H1 (cell line): ENCODE measurements at regions not wholly inside any gene's neighbourhood (a gene's known extent, or its start where the extent isn't known, plus 50 kb on each side); places are given as distances from the start of the nearest gene placed in this dataset.

ENCODE experiments used
- KDM1A ChIP-seq: fragments of 200-600, 300-600 bp; sonication (generic); IDR thresholded peaks from 2 replicates; pipeline ENCODE4 v1.7.1; 2016; ENCODE audit warnings: mild to moderate bottlenecking, low read length, borderline replicate concordance
- POLR2AphosphoS5 ChIP-seq: IDR thresholded peaks from 2 replicates; pipeline ENCODE4 v1.6.1; 2011; ENCODE audit warnings: low read depth, low read length
- TF ChIP-seq, protein P1 (sequence below), 3 experiments: IDR thresholded peaks; 1 replicate in 2 of 3; 2 replicates in 1 of 3; pipeline versions ENCODE4 v1.5.1 to v1.6.1; 2011; ENCODE audit warnings: low read length in 3 of 3, mild to moderate bottlenecking in 3 of 3, inconsistent platforms in 2 of 3, low read depth in 1 of 3, moderate library complexity in 1 of 3; ENCODE audit not compliant: insufficient read depth in 1 of 3; ENCODE audit errors: control extremely low read depth in 1 of 3

GRCh38 chr4:17250591-17250990 lies 261.3 kb downstream of the QDPR start:
- TF ChIP-seq KDM1A, result no peak
- no peak for TF ChIP-seq POLR2AphosphoS5
- TF ChIP-seq, protein P1, sequence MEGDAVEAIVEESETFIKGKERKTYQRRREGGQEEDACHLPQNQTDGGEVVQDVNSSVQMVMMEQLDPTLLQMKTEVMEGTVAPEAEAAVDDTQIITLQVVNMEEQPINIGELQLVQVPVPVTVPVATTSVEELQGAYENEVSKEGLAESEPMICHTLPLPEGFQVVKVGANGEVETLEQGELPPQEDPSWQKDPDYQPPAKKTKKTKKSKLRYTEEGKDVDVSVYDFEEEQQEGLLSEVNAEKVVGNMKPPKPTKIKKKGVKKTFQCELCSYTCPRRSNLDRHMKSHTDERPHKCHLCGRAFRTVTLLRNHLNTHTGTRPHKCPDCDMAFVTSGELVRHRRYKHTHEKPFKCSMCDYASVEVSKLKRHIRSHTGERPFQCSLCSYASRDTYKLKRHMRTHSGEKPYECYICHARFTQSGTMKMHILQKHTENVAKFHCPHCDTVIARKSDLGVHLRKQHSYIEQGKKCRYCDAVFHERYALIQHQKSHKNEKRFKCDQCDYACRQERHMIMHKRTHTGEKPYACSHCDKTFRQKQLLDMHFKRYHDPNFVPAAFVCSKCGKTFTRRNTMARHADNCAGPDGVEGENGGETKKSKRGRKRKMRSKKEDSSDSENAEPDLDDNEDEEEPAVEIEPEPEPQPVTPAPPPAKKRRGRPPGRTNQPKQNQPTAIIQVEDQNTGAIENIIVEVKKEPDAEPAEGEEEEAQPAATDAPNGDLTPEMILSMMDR (IDR thresholded peaks at IDR 0.05; ENCODE audit: control extremely low read depth in 1 of 3, insufficient read depth in 1 of 3, low read depth in 1 of 3, low read length in 3 of 3), result no peak
